Endothelial cell of umbilical vein (primary cell): ENCODE measurements at regions not wholly inside any gene's neighbourhood (a gene's known extent, or its start where the extent isn't known, plus 50 kb on each side); places are given as distances from the start of the nearest gene placed in this dataset.

ENCODE experiments used
- BruUV-seq: library from RNA; stranded (reverse); fragments of 400-500 nt; replicated peaks from 2 replicates; lab custom pipeline; 2021; lab: Mats Ljungman, UMichigan
- CTCF ChIA-PET: fragments of 300-600, 350-600 bp; sonication (Branson Sonifier 250); formaldehyde crosslinking; loops from one replicate; lab custom pipeline; 2021; ENCODE audit warnings: antibody characterized with exemption, inconsistent platforms; lab: Charles Lee
- POLR2A ChIA-PET: fragments of 300-600, 350-600 bp; sonication (Branson Sonifier 250); formaldehyde crosslinking; loops from one replicate; lab custom pipeline; 2021; ENCODE audit warnings: antibody characterized with exemption, inconsistent platforms; lab: Charles Lee
- DNase-seq: peaks from one replicate; pipeline ENCODE4 v3.0.0-alpha.2; 2011; ENCODE audit warnings: low read depth, low spot score
- FAIRE-seq: peaks from 2 replicates; lab custom pipeline; 2011; peaks lifted over from hg19 to GRCh38; lab: Jason Lieb, UNC
- H2AFZ ChIP-seq: 2 replicates; pipeline ENCODE4 v1.6.0; 2012; ENCODE audit warnings: low read depth, low read length, control low read depth, inconsistent platforms
- H3K27ac ChIP-seq: 2 replicates; pipeline ENCODE4 v1.5.1; 2011; ENCODE audit warnings: low read depth, mild to moderate bottlenecking, control low read depth, low read length, moderate library complexity; ENCODE audit not compliant: insufficient read depth
- H3K27me3 ChIP-seq, 2 experiments: 2 replicates each; pipeline versions ENCODE4 v1.6.0 to v1.6.1; 2011; ENCODE audit warnings: low read length in 2 of 2, mixed read lengths in 1 of 2; ENCODE audit not compliant: control insufficient read depth in 2 of 2, insufficient read depth in 2 of 2
- H3K36me3 ChIP-seq, 2 experiments: 2 replicates in 1 of 2; 3 replicates in 1 of 2; pipeline ENCODE4 v1.5.1; 2011; ENCODE audit warnings: low read length in 2 of 2, mild to moderate bottlenecking in 1 of 2, moderate library complexity in 1 of 2; ENCODE audit not compliant: control insufficient read depth in 2 of 2, insufficient read depth in 2 of 2; ENCODE audit errors: extremely low read depth in 1 of 2
- H3K4me1 ChIP-seq: 3 replicates; pipeline ENCODE4 v1.5.1; 2011; ENCODE audit warnings: mild to moderate bottlenecking, low read length; ENCODE audit not compliant: control insufficient read depth, insufficient read depth; ENCODE audit errors: extremely low read depth
- H3K4me2 ChIP-seq: 2 replicates; pipeline ENCODE4 v1.6.1; 2011; ENCODE audit warnings: low read length, control low read depth, mixed read lengths; ENCODE audit not compliant: insufficient read depth
- H3K4me3 ChIP-seq, 3 experiments: fragments of 200-600 bp in 1 of 3; sonication (generic), shearing (Covaris generic) in 1 of 3; replicated peaks in 1 of 3; 2 replicates each; pipeline ENCODE4 v1.5.1; 2011 to 2016; ENCODE audit warnings: control low read depth in 3 of 3, low read length in 3 of 3, mild to moderate bottlenecking in 2 of 3, inconsistent platforms in 1 of 3, low read depth in 1 of 3, moderate library complexity in 1 of 3; ENCODE audit not compliant: insufficient read depth in 1 of 3
- H3K79me2 ChIP-seq: 2 replicates; pipeline ENCODE4 v1.6.0; 2012; ENCODE audit warnings: low read length, inconsistent platforms; ENCODE audit not compliant: control insufficient read depth, insufficient read depth
- H3K9ac ChIP-seq: replicated peaks from 2 replicates; pipeline ENCODE3; 2011; ENCODE audit warnings: low read length, control low read depth; ENCODE audit not compliant: insufficient read depth; ENCODE audit errors: extremely low read depth
- H3K9me1 ChIP-seq: replicated peaks from 3 replicates; pipeline ENCODE4 v1.6.0; 2011; ENCODE audit warnings: mild to moderate bottlenecking, low read length; ENCODE audit not compliant: control insufficient read depth, insufficient read depth; ENCODE audit errors: extremely low read depth
- H3K9me3 ChIP-seq: replicated peaks from 2 replicates; pipeline ENCODE4 v1.5.1; 2012; ENCODE audit warnings: low read length, inconsistent platforms; ENCODE audit not compliant: control insufficient read depth, insufficient read depth
- H4K20me1 ChIP-seq: replicated peaks from 2 replicates; pipeline ENCODE3; 2011; ENCODE audit warnings: mild to moderate bottlenecking, low read length; ENCODE audit not compliant: control insufficient read depth, insufficient read depth; ENCODE audit errors: extremely low read depth
- EZH2 ChIP-seq: IDR thresholded peaks from 2 replicates; pipeline ENCODE4 v1.6.1; 2012; ENCODE audit warnings: borderline replicate concordance, low read depth, mild to moderate bottlenecking, moderate library complexity, low read length, inconsistent platforms; ENCODE audit not compliant: severe bottlenecking
- FOS ChIP-seq: IDR thresholded peaks from 2 replicates; pipeline ENCODE4 v1.6.1; 2011; ENCODE audit warnings: mild to moderate bottlenecking, low read length, moderate library complexity, borderline replicate concordance; ENCODE audit not compliant: insufficient read depth
- GATA2 ChIP-seq: IDR thresholded peaks from 2 replicates; pipeline ENCODE4 v1.7.0; 2011; ENCODE audit warnings: low read depth, mild to moderate bottlenecking, moderate library complexity, mixed read lengths, low read length; ENCODE audit not compliant: insufficient read length, insufficient read depth
- JUN ChIP-seq: IDR thresholded peaks from 2 replicates; pipeline ENCODE4 v1.6.1; 2011; ENCODE audit warnings: borderline replicate concordance, low read depth; ENCODE audit not compliant: insufficient read length, insufficient read depth
- MYC ChIP-seq: IDR thresholded peaks from one replicate; pipeline ENCODE4 v1.6.1; 2011; ENCODE audit warnings: mild to moderate bottlenecking, low read depth, low read length
- POLR2A ChIP-seq: IDR thresholded peaks from 2 replicates; pipeline ENCODE4 v1.6.1; 2012; ENCODE audit warnings: low read depth, mild to moderate bottlenecking, control low read depth, low read length
- POLR2AphosphoS5 ChIP-seq: IDR thresholded peaks from 2 replicates; pipeline ENCODE4 v1.6.1; 2012; ENCODE audit warnings: low read depth, mild to moderate bottlenecking, control low read depth, low read length, moderate library complexity; ENCODE audit not compliant: insufficient read depth
- dilution Hi-C: fragments of 300-500 bp; cut with MboI; formaldehyde crosslinking; loops from one replicate; pipeline ENCODE4 v1.15.0; 2019; ENCODE audit warnings: low sequenced_read_pairs; ENCODE audit not compliant: extremely low pct_ligation_motif_present
- intact Hi-C: fragments of 100-400 bp; cut with micrococcal nuclease; formaldehyde crosslinking; loops from one replicate; pipeline ENCODE4 v1.10.0; 2022
- TF ChIP-seq, protein P1 (sequence below), 2 donors: IDR thresholded peaks; 1 replicate in 1 of 2; 2 replicates in 1 of 2; pipeline ENCODE4 v1.5.1; 2011; ENCODE audit warnings: low read length in 2 of 2, mild to moderate bottlenecking in 2 of 2, moderate library complexity in 2 of 2, control low read depth in 1 of 2, inconsistent platforms in 1 of 2, low read depth in 1 of 2; ENCODE audit not compliant: insufficient read depth in 1 of 2; ENCODE audit errors: extremely low read depth in 1 of 2
- TF ChIP-seq, protein P2 (sequence below): IDR thresholded peaks from 2 replicates; pipeline ENCODE4 v1.6.1; 2011; ENCODE audit not compliant: insufficient read depth, insufficient read length

DNA sequence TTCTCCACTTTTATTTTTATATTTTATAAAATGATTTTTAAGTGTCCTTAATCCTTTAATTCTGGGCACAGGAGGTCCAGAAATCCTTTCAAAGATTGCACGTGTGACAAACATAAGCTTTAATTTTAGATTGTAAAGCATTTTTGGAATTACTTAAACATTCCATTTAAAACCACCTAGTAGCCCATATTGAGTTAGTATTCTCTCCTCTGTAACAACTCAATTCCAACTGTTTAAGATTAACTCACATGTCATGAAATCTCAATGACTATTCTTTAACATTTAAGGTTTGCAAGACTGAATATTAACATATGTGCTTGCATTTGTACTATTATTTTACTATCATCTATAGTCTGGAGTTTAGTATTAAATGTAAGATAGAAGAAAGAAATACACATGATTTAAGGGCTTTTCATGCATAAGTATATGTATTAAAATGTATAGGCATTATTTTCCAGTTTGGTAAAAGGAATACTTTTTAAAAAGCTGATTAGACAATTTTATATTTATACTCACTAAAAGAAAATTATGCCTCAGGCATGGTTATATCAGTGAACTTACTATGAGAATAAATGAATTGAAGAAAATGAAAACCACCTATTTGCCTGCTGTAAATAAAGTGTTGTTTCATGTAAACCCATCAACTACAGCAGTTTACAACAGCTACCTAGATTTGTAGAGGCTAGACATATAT is 776.9 kb downstream of the SLC6A15 start:
- dilution Hi-C loops: no loop called here
- CTCF ChIA-PET: no interaction called here
- no peak for TF ChIP-seq FOS
- TF ChIP-seq, protein P1, sequence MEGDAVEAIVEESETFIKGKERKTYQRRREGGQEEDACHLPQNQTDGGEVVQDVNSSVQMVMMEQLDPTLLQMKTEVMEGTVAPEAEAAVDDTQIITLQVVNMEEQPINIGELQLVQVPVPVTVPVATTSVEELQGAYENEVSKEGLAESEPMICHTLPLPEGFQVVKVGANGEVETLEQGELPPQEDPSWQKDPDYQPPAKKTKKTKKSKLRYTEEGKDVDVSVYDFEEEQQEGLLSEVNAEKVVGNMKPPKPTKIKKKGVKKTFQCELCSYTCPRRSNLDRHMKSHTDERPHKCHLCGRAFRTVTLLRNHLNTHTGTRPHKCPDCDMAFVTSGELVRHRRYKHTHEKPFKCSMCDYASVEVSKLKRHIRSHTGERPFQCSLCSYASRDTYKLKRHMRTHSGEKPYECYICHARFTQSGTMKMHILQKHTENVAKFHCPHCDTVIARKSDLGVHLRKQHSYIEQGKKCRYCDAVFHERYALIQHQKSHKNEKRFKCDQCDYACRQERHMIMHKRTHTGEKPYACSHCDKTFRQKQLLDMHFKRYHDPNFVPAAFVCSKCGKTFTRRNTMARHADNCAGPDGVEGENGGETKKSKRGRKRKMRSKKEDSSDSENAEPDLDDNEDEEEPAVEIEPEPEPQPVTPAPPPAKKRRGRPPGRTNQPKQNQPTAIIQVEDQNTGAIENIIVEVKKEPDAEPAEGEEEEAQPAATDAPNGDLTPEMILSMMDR (IDR thresholded peaks at IDR 0.05; ENCODE audit: extremely low read depth in 1 of 2, insufficient read depth in 1 of 2, low read depth in 1 of 2, low read length in 2 of 2): no peak
- TF ChIP-seq POLR2AphosphoS5: no peak
- no peak for TF ChIP-seq MYC
- no peak for TF ChIP-seq JUN
- TF ChIP-seq GATA2: no peak
- TF ChIP-seq, protein P2, sequence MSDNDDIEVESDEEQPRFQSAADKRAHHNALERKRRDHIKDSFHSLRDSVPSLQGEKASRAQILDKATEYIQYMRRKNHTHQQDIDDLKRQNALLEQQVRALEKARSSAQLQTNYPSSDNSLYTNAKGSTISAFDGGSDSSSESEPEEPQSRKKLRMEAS: no peak
- no peak for TF ChIP-seq POLR2A
- no peak for TF ChIP-seq EZH2

More for the DNA sequence above, 776.9 kb downstream of the SLC6A15 start:
- no peak overlapping the region for H3K4me3 ChIP-seq
- H3K9ac ChIP-seq: no peak overlapping the region
- DNase-seq (no peak), FAIRE-seq (no peak)
- no peaks in the 10 kb centered on the region for H3K9me3 ChIP-seq
- no peak overlapping the region for H2AFZ ChIP-seq
- H3K9me1 ChIP-seq: no peaks in the 10 kb centered on the region
- no peaks in the 10 kb centered on the region for H4K20me1 ChIP-seq
- H3K27ac ChIP-seq: no peak overlapping the region
- intact Hi-C loops: no loop called here
- H3K4me2 ChIP-seq: no peak overlapping the region
- H3K79me2 ChIP-seq: no peaks in the 10 kb centered on the region
- no peaks in the 10 kb centered on the region for H3K36me3 ChIP-seq
- no peaks in the 10 kb centered on the region for H3K27me3 ChIP-seq
- BruUV-seq: no TSS peak
- POLR2A ChIA-PET: no interaction called here
- no peaks in the 10 kb centered on the region for H3K4me1 ChIP-seq
